B cell (primary cell): ENCODE measurements at regions not wholly inside any gene's neighbourhood (a gene's known extent, or its start where the extent isn't known, plus 50 kb on each side); places are given as distances from the start of the nearest gene placed in this dataset.

Source experiments
- ATAC-seq: fragments of 200-7000 bp; cut with Tn5 transposase; one replicate; pipeline ENCODE4 v1.10.0; 2021; ENCODE audit warnings: low read depth, mild to moderate bottlenecking, moderate number of reproducible peaks, moderate library complexity
- CTCF ChIA-PET: fragments of 350-600 bp; sonication (Branson Sonifier 250); formaldehyde crosslinking; loops from one replicate; lab custom pipeline; 2021; ENCODE audit warnings: antibody characterized with exemption, inconsistent platforms; lab: Charles Lee
- POLR2A ChIA-PET: fragments of 350-600 bp; sonication (Branson Sonifier 250); formaldehyde crosslinking; loops from one replicate; lab custom pipeline; 2021; ENCODE audit warnings: antibody characterized with exemption; lab: Charles Lee
- DNase-seq: peaks from one replicate; pipeline ENCODE4 v3.0.0; 2013
- H2AFZ ChIP-seq: 2 replicates; pipeline ENCODE4 v1.6.1; 2012; ENCODE audit warnings: mild to moderate bottlenecking, low read depth, low read length; ENCODE audit not compliant: insufficient read depth, poor library complexity, severe bottlenecking
- H3K27ac ChIP-seq, 2 donors: 1 replicate in 1 of 2; 2 replicates in 1 of 2; pipeline ENCODE4 v1.5.1; 2012 to 2013; ENCODE audit warnings: low read length in 2 of 2, mild to moderate bottlenecking in 2 of 2, moderate library complexity in 1 of 2
- H3K27me3 ChIP-seq, 4 experiments: fragments of 200-600 bp in 1 of 4; sonication (generic) in 1 of 4; replicated peaks in 1 of 4; 1 replicate in 2 of 4; 2 replicates in 2 of 4; pipeline versions ENCODE4 v1.6.1 to v1.7.0; 2013 to 2016; ENCODE audit warnings: low read length in 3 of 4, mild to moderate bottlenecking in 2 of 4, mixed read lengths in 1 of 4, moderate library complexity in 1 of 4; ENCODE audit not compliant: insufficient read depth in 4 of 4, control insufficient read depth in 3 of 4; ENCODE audit errors: control extremely low read depth in 1 of 4
- H3K36me3 ChIP-seq, 2 experiments: replicated peaks in 1 of 2; 1 replicate in 1 of 2; 2 replicates in 1 of 2; pipeline versions ENCODE4 v1.6.1 to v1.7.1; 2013; ENCODE audit warnings: low read length in 1 of 2; ENCODE audit not compliant: insufficient read depth in 2 of 2, control insufficient read depth in 1 of 2; ENCODE audit errors: control extremely low read depth in 1 of 2, extremely low read depth in 1 of 2
- H3K4me1 ChIP-seq, 2 donors: fragments of 200-600 bp in 1 of 2; sonication (generic) in 1 of 2; 1 replicate in 1 of 2; 2 replicates in 1 of 2; pipeline versions ENCODE4 v1.5.1 to v1.6.1; 2013 to 2017; ENCODE audit warnings: low read length in 2 of 2; ENCODE audit not compliant: control insufficient read depth in 2 of 2, insufficient read depth in 2 of 2
- H3K4me2 ChIP-seq: replicated peaks from 2 replicates; pipeline ENCODE3; 2012; ENCODE audit warnings: mild to moderate bottlenecking, low read depth, low read length; ENCODE audit not compliant: poor library complexity, severe bottlenecking
- H3K4me3 ChIP-seq, 5 experiments: fragments of 200-600 bp in 1 of 5; sonication (generic) in 1 of 5; 1 replicate in 3 of 5; 2 replicates in 2 of 5; pipeline versions ENCODE4 v1.5.1 to v1.7.0; 2011 to 2016; ENCODE audit warnings: low read length in 4 of 5, mild to moderate bottlenecking in 4 of 5, low read depth in 2 of 5, control low read depth in 1 of 5, moderate library complexity in 1 of 5; ENCODE audit not compliant: insufficient read depth in 1 of 5; ENCODE audit errors: control extremely low read depth in 1 of 5, extremely low read depth in 1 of 5
- H3K79me2 ChIP-seq: fragments of 200-600 bp; sonication (generic); one replicate; pipeline ENCODE4 v1.6.0; 2016; ENCODE audit warnings: low read length; ENCODE audit not compliant: control insufficient read depth, insufficient read depth
- H3K9ac ChIP-seq: fragments of 200-600 bp; sonication (generic); 2 replicates; pipeline ENCODE4 v1.6.1; 2017; ENCODE audit warnings: mild to moderate bottlenecking, low read length, moderate library complexity
- H3K9me3 ChIP-seq, 3 donors: one replicate each; pipeline versions ENCODE4 v1.6.1 to v1.7.1; 2013; ENCODE audit warnings: low read length in 2 of 3; ENCODE audit not compliant: control insufficient read depth in 2 of 3, insufficient read depth in 1 of 3; ENCODE audit errors: control extremely low read depth in 1 of 3
- H4K20me1 ChIP-seq: 2 replicates; pipeline ENCODE4 v1.6.0; 2012; ENCODE audit warnings: mild to moderate bottlenecking, low read length; ENCODE audit not compliant: insufficient read depth, control insufficient read depth, poor library complexity, severe bottlenecking
- H3K27ac Mint-ChIP-seq: one replicate; pipeline ENCODE4 v1.8.0; 2021; ENCODE audit warnings: mixed read lengths
- H3K27me3 Mint-ChIP-seq: one replicate; pipeline ENCODE4 v1.8.0; 2021; ENCODE audit warnings: mixed read lengths
- H3K4me1 Mint-ChIP-seq: one replicate; pipeline ENCODE4 v1.8.0; 2021; ENCODE audit warnings: mixed read lengths
- H3K4me3 Mint-ChIP-seq: one replicate; pipeline ENCODE4 v1.8.0; 2021; ENCODE audit warnings: mixed read lengths
- H3K9me3 Mint-ChIP-seq: one replicate; pipeline ENCODE4 v1.8.0; 2022; ENCODE audit warnings: mixed read lengths; ENCODE audit not compliant: insufficient read depth
- CTCF ChIP-seq: fragments of 200-600 bp; IDR thresholded peaks from one replicate; pipeline ENCODE4 v1.8.0; 2022; ENCODE audit warnings: antibody characterized with exemption, mild to moderate bottlenecking
- EZH2 ChIP-seq: IDR thresholded peaks from 2 replicates; pipeline ENCODE4 v1.6.1; 2012; ENCODE audit warnings: borderline replicate concordance, low read depth, mild to moderate bottlenecking, moderate library complexity, low read length; ENCODE audit not compliant: insufficient read depth, poor library complexity, severe bottlenecking
- WGBS: methylation state at CpG from one replicate; pipeline ENCODE4 v1.1.5; 2013; ENCODE audit warnings: missing lambda C conversion rate; ENCODE audit not compliant: insufficient coverage; 5-methylcytosine and 5-hydroxymethylcytosine counted together
- intact Hi-C: fragments of 100-400 bp; cut with micrococcal nuclease; formaldehyde crosslinking; loops from one replicate; pipeline ENCODE4 v1.10.0; 2022

- no peaks in the 10 kb centered on the region for H4K20me1 ChIP-seq
- ATAC-seq = no peak
- H3K27ac ChIP-seq = no peak overlapping the region
- Mint-ChIP-seq H3K27ac (no peak overlapping the region), H3K9me3 (peaks cover 2% of the 10 kb centered on the region), H3K27me3 (no peaks in the 10 kb centered on the region), H3K4me3 (no peak overlapping the region), H3K4me1 (no peaks in the 10 kb centered on the region)
- H3K9me3 ChIP-seq = peaks cover 0 to 4% (median 0%) of the 10 kb centered on the region in 3 donors
- no peak overlapping the region for H2AFZ ChIP-seq
- WGBS = no CpG with 5 or more reads among the region's 2 CpGs
- no peak overlapping the region for H3K9ac ChIP-seq
- CTCF ChIA-PET = no interaction called here
- POLR2A ChIA-PET = no interaction called here
- no peaks in the 10 kb centered on the region for H3K79me2 ChIP-seq
- no peak overlapping the region for H3K4me2 ChIP-seq
- H3K4me1 ChIP-seq = no peaks in the 10 kb centered on the region
- H3K4me3 ChIP-seq = no peak overlapping the region
- no peaks in the 10 kb centered on the region for H3K27me3 ChIP-seq
- DNase-seq = no peak
- H3K36me3 ChIP-seq = no peaks in the 10 kb centered on the region
- intact Hi-C loops = no loop called here
- TF ChIP-seq EZH2 (no peak), CTCF (no peak)
These were observed 120.3 kb upstream of the KLHL4 start for GRCh38 chrX:87397103-87397886.

- no peak overlapping the region for H3K27ac ChIP-seq
- H3K9me3 ChIP-seq = peaks cover 0 to 12% (median 0%) of the 10 kb centered on the region in 3 donors
- Mint-ChIP-seq H3K4me1 (no peaks in the 10 kb centered on the region), H3K4me3 (no peak overlapping the region), H3K27ac (no peak overlapping the region), H3K27me3 (no peaks in the 10 kb centered on the region), H3K9me3 (peaks cover 2% of the 10 kb centered on the region)
- H4K20me1 ChIP-seq = no peaks in the 10 kb centered on the region
- no peaks in the 10 kb centered on the region for H3K79me2 ChIP-seq
- CTCF ChIA-PET = no interaction called here
- no peak overlapping the region for H2AFZ ChIP-seq
- no peaks in the 10 kb centered on the region for H3K4me1 ChIP-seq
- no peaks in the 10 kb centered on the region for H3K36me3 ChIP-seq
- H3K9ac ChIP-seq = no peak overlapping the region
- WGBS = no CpG with 5 or more reads among the region's 1 CpG
- POLR2A ChIA-PET = no interaction called here
- ATAC-seq (no peak), DNase-seq (no peak)
- H3K4me2 ChIP-seq = no peak overlapping the region
- no peak for TF ChIP-seq CTCF
- intact Hi-C loops = no loop called here
- no peaks in the 10 kb centered on the region for H3K27me3 ChIP-seq
- H3K4me3 ChIP-seq = no peak overlapping the region
These were observed 115.3 kb upstream of the KLHL4 start for GRCh38 chrX:87402256-87402655.
